Chondrocyte (in vitro differentiated cells): ENCODE measurements at regions not wholly inside any gene's neighbourhood (a gene's known extent, or its start where the extent isn't known, plus 50 kb on each side); places are given as distances from the start of the nearest gene placed in this dataset.

Experiments used
- DNase-seq: peaks from one replicate; pipeline ENCODE4 v3.0.0; 2021; ENCODE audit warnings: mixed read lengths, low spot score
- H3K27ac Mint-ChIP-seq: one replicate; pipeline ENCODE4 v1.8.0; 2021; ENCODE audit warnings: mild to moderate bottlenecking, moderate library complexity, mixed read lengths; ENCODE audit not compliant: unreplicated experiment
- H3K27me3 Mint-ChIP-seq: 2 replicates; pipeline ENCODE4 v1.8.0; 2021; ENCODE audit warnings: low read depth, mixed read lengths
- H3K36me3 Mint-ChIP-seq: 2 replicates; pipeline ENCODE4 v1.8.0; 2021; ENCODE audit warnings: low read depth, mixed read lengths
- H3K4me1 Mint-ChIP-seq: 2 replicates; pipeline ENCODE4 v1.8.0; 2021; ENCODE audit warnings: low read depth, mild to moderate bottlenecking, mixed read lengths
- H3K4me3 Mint-ChIP-seq: one replicate; pipeline ENCODE4 v1.8.0; 2021; ENCODE audit warnings: mild to moderate bottlenecking, moderate library complexity, mixed read lengths; ENCODE audit not compliant: unreplicated experiment
- H3K9me3 Mint-ChIP-seq: 2 replicates; pipeline ENCODE4 v1.8.0; 2021; ENCODE audit warnings: low read depth, mixed read lengths
- CTCF ChIP-seq: fragments of 200-600 bp; sonication (generic); IDR thresholded peaks from 2 replicates; pipeline ENCODE4 v1.5.0; 2021; ENCODE audit warnings: antibody characterized with exemption, mild to moderate bottlenecking, moderate library complexity

- DNase-seq, result no peak
- Mint-ChIP-seq H3K4me3 (no peak overlapping the region), H3K4me1 (peaks cover 11% of the 10 kb centered on the region), H3K9me3 (peaks cover 3% of the 10 kb centered on the region), H3K27me3 (no peaks in the 10 kb centered on the region), H3K36me3 (no peaks in the 10 kb centered on the region), H3K27ac (no peak overlapping the region)
- no peak for TF ChIP-seq CTCF
These were observed 118.5 kb upstream of the SVIL start for GRCh38 chr10:29753283-29753682.

GRCh38 chr10:29751684-29752083, 116.9 kb upstream of the SVIL start:
- Mint-ChIP-seq H3K27ac (no peak overlapping the region), H3K27me3 (no peaks in the 10 kb centered on the region), H3K9me3 (peaks cover 3% of the 10 kb centered on the region), H3K4me3 (no peak overlapping the region), H3K4me1 (peaks cover under 1% of the 10 kb centered on the region), H3K36me3 (no peaks in the 10 kb centered on the region)
- DNase-seq, result no peak
- no peak for TF ChIP-seq CTCF

GRCh38 chr10:29751240-29751639, 116.5 kb upstream of the SVIL start:
- Mint-ChIP-seq H3K27ac (no peak overlapping the region), H3K27me3 (no peaks in the 10 kb centered on the region), H3K4me3 (no peak overlapping the region), H3K4me1 (peaks cover 4% of the 10 kb centered on the region), H3K9me3 (peaks cover 3% of the 10 kb centered on the region), H3K36me3 (no peaks in the 10 kb centered on the region)
- DNase-seq, result no peak
- no peak for TF ChIP-seq CTCF

GRCh38 chr10:29749150-29749549, 114.4 kb upstream of the SVIL start:
- Mint-ChIP-seq H3K27ac (no peak overlapping the region), H3K9me3 (peaks cover 3% of the 10 kb centered on the region), H3K4me3 (no peak overlapping the region), H3K27me3 (no peaks in the 10 kb centered on the region), H3K36me3 (no peaks in the 10 kb centered on the region), H3K4me1 (peaks cover 15% of the 10 kb centered on the region)
- no peak for DNase-seq
- TF ChIP-seq CTCF, result no peak

- H3K4me3 Mint-ChIP-seq, result no peak overlapping the region
- H3K4me1 Mint-ChIP-seq, result peaks cover 15% of the 10 kb centered on the region
- no peaks in the 10 kb centered on the region for H3K36me3 Mint-ChIP-seq
- DNase-seq, result no peak
- no peaks in the 10 kb centered on the region for H3K27me3 Mint-ChIP-seq
- no peak overlapping the region for H3K27ac Mint-ChIP-seq
- H3K9me3 Mint-ChIP-seq, result peaks cover 3% of the 10 kb centered on the region
- no peak for TF ChIP-seq CTCF
These were observed 113.4 kb upstream of the SVIL start for GRCh38 chr10:29748109-29748650.
